HepG2 (cell line): ENCODE measurements at regions not wholly inside any gene's neighbourhood (a gene's known extent, or its start where the extent isn't known, plus 50 kb on each side); places are given as distances from the start of the nearest gene placed in this dataset.

Source experiments
- ATAC-seq: fragments of 200-7000 bp; cut with Tn5 transposase; 3 replicates; pipeline ENCODE4 v1.9.1; 2020; ENCODE audit warnings: mild to moderate bottlenecking, moderate library complexity
- BruUV-seq: library from RNA; stranded (reverse); fragments of 400-500 nt; replicated peaks from 2 replicates; lab custom pipeline; 2021; lab: Mats Ljungman, UMichigan
- CTCF ChIA-PET: fragments of 300-600 bp; formaldehyde crosslinking; extraction: SDS; loops from one replicate; lab custom pipeline; 2021; ENCODE audit warnings: low total read pairs, inconsistent platforms, low intra/inter-chr PET ratio; lab: Yijun Ruan, JAX
- POLR2A ChIA-PET: fragments of 350-600 bp; sonication (Branson Sonifier 250); formaldehyde crosslinking; loops from one replicate; lab custom pipeline; 2020; ENCODE audit warnings: antibody characterized with exemption, inconsistent platforms; lab: Yijun Ruan, JAX
- DNase-seq: peaks from one replicate; pipeline ENCODE4 v3.0.0-alpha.2; 2015; ENCODE audit warnings: low spot score
- FAIRE-seq: peaks from 3 replicates; lab custom pipeline; 2011; peaks lifted over from hg19 to GRCh38; lab: Jason Lieb, UNC
- H2AFZ ChIP-seq: one replicate; pipeline ENCODE4 v1.6.1; 2011; ENCODE audit warnings: low read length, inconsistent platforms
- H3K27ac ChIP-seq: fragments of 300-600 bp; 3 replicates; pipeline ENCODE4 v1.8.0; 2011; ENCODE audit warnings: mixed run types, mild to moderate bottlenecking, mixed read lengths, low read length, inconsistent platforms; ENCODE audit not compliant: insufficient read depth; ENCODE audit errors: extremely low read length
- H3K27me3 ChIP-seq, 2 experiments: fragments of 200-600 bp in 1 of 2; 2 replicates in 1 of 2; 3 replicates in 1 of 2; pipeline versions ENCODE4 v1.6.0 to v1.8.0; 2011; ENCODE audit warnings: low read length in 2 of 2, mild to moderate bottlenecking in 2 of 2, moderate library complexity in 2 of 2, inconsistent platforms in 1 of 2; ENCODE audit not compliant: insufficient read depth in 2 of 2, control insufficient read depth in 1 of 2
- H3K36me3 ChIP-seq, 2 experiments: fragments of 200-600 bp in 1 of 2; replicated peaks in 1 of 2; 2 replicates in 1 of 2; 3 replicates in 1 of 2; pipeline versions ENCODE4 v1.5.1 to v1.8.0; 2011; ENCODE audit warnings: low read length in 2 of 2, inconsistent platforms in 1 of 2; ENCODE audit not compliant: insufficient read depth in 2 of 2, control insufficient read depth in 1 of 2
- H3K4me1 ChIP-seq: 2 replicates; pipeline ENCODE4 v1.5.1; 2012; ENCODE audit warnings: low read length, inconsistent platforms; ENCODE audit not compliant: insufficient read depth
- H3K4me2 ChIP-seq: 2 replicates; pipeline ENCODE4 v1.6.0; 2011; ENCODE audit warnings: low read depth, low read length, inconsistent platforms
- H3K4me3 ChIP-seq, 3 experiments: fragments of 200-600 bp in 1 of 3; sonication (generic), shearing (Covaris generic) in 1 of 3; replicated peaks in 1 of 3; 2 replicates each; pipeline ENCODE4 v1.5.1; 2011 to 2016; ENCODE audit warnings: low read length in 3 of 3, inconsistent platforms in 2 of 3, low read depth in 2 of 3, mild to moderate bottlenecking in 2 of 3, control low read depth in 1 of 3, mixed read lengths in 1 of 3; ENCODE audit not compliant: insufficient read depth in 1 of 3
- H3K79me2 ChIP-seq: one replicate; pipeline ENCODE4 v1.6.1; 2011; ENCODE audit warnings: low read length, inconsistent platforms; ENCODE audit not compliant: insufficient read depth
- H3K9ac ChIP-seq: 2 replicates; pipeline ENCODE4 v1.6.0; 2011; ENCODE audit warnings: mild to moderate bottlenecking, low read depth, low read length, inconsistent platforms; ENCODE audit not compliant: insufficient read depth
- H3K9me3 ChIP-seq: 2 replicates; pipeline ENCODE4 v1.5.1; 2012; ENCODE audit warnings: mild to moderate bottlenecking, low read length
- H4K20me1 ChIP-seq: 2 replicates; pipeline ENCODE4 v1.6.0; 2011; ENCODE audit warnings: inconsistent platforms, mild to moderate bottlenecking, low read length, moderate library complexity; ENCODE audit not compliant: insufficient read depth
- GABPB1 ChIP-seq: IDR thresholded peaks from 2 replicates; pipeline ENCODE4 v1.6.1; 2016; ENCODE audit warnings: mild to moderate bottlenecking, missing genetic modification reagents, moderate library complexity, missing compliant biosample characterization
- MAFF ChIP-seq: IDR thresholded peaks from 2 replicates; pipeline ENCODE4 v1.6.1; 2011; ENCODE audit warnings: low read depth, low read length, improper control_type of control experiment
- MAFG ChIP-seq: sonication (generic); formaldehyde crosslinking; IDR thresholded peaks from 2 replicates; pipeline ENCODE4 v1.5.1; 2020; ENCODE audit warnings: mild to moderate bottlenecking, missing genetic modification reagents
- MAFK ChIP-seq, 2 experiments: IDR thresholded peaks in 1 of 2; conservative IDR thresholded peaks in 1 of 2; 2 replicates each; pipeline ENCODE4 v1.6.1; 2011; ENCODE audit warnings: improper control_type of control experiment in 2 of 2, low read length in 2 of 2
- REPIN1 ChIP-seq: sonication (generic); formaldehyde crosslinking; IDR thresholded peaks from 2 replicates; pipeline ENCODE4 v1.8.0; 2022; ENCODE audit warnings: missing genetic modification reagents, low read depth, mild to moderate bottlenecking, borderline replicate concordance
- REXO4 ChIP-seq: sonication (generic); formaldehyde crosslinking; IDR thresholded peaks from 2 replicates; pipeline ENCODE4 v1.8.0; 2022; ENCODE audit warnings: missing genetic modification reagents, mild to moderate bottlenecking, borderline replicate concordance
- RFX5 ChIP-seq: IDR thresholded peaks from 2 replicates; pipeline ENCODE4 v1.6.1; 2011; ENCODE audit warnings: low read depth, low read length, improper control_type of control experiment
- WGBS: methylation state at CpG from one replicate; pipeline ENCODE4 v1.1.6; 2017; ENCODE audit warnings: low lambda C conversion rate; 5-methylcytosine and 5-hydroxymethylcytosine counted together
- in situ Hi-C: cut with HindIII; loops from 2 replicates; pipeline ENCODE4 v1.10.0; 2017; ENCODE audit warnings: low pct_unique_long_range_greater_than_20kb; ENCODE audit not compliant: extremely low pct_ligation_motif_present
- intact Hi-C: fragments of 100-400 bp; cut with micrococcal nuclease; formaldehyde crosslinking; loops from one replicate; pipeline ENCODE4 v1.10.0; 2022; ENCODE audit not compliant: unreplicated experiment
- TF ChIP-seq, protein P1 (sequence below): sonication (generic); formaldehyde crosslinking; IDR thresholded peaks from 2 replicates; pipeline ENCODE4 v1.4.0; 2020; ENCODE audit warnings: missing genetic modification reagents
- TF ChIP-seq, protein P2 (sequence below): sonication (generic); formaldehyde crosslinking; IDR thresholded peaks from 2 replicates; pipeline ENCODE4 v1.8.0; 2022; ENCODE audit warnings: mild to moderate bottlenecking, missing genetic modification reagents; ENCODE audit not compliant: insufficient replicate concordance

DNA sequence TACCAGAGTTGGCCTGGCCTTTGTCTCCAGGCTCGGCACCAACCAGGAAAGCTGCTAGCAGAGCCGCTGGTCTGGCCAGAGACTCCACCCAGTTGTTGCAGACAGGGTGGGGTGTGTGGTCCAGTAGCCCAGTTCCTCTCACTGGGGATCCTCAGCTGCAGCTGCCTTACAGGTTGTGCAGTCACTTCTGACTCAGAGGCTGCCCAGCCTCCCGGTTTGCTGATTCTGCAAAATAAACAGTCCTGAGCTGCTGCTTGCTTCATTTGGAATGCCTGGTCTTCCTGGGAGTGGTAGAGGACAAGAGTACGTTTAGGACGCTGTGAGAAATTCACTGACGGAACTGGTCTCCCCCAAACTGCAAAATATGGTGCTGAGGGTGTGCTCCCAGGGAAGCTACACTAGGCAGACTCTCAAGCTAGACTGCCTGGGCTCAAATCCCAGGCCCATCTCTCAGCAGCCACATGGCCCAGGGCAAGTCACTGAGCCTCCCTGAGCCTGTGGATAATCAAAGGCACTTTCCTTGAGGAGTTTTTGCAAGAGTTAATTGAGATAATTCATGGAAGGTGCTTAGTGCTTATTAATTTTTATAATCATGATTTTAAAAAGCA, 246.1 kb downstream of the TFAP2C start:
- H3K27ac ChIP-seq, result no peak overlapping the region
- POLR2A ChIA-PET, result no interaction called here
- no peak overlapping the region for H3K9ac ChIP-seq
- intact Hi-C loops, result no loop called here
- no peaks in the 10 kb centered on the region for H3K36me3 ChIP-seq
- CTCF ChIA-PET, result no interaction called here
- DNase-seq (no peak), ATAC-seq (peak; percentile 45), FAIRE-seq (no peak)
- no peaks in the 10 kb centered on the region for H3K9me3 ChIP-seq
- H3K4me2 ChIP-seq, result no peak overlapping the region
- H2AFZ ChIP-seq, result no peak overlapping the region
- no TSS peak for BruUV-seq
- TF ChIP-seq RFX5 (0 out of 2 replicates have a peak, but pooled peaks have one; percentile 15), REXO4 (CRISPR knock-in tag) (no peak), MAFG (CRISPR knock-in tag) (peak; percentile 60), GABPB1 (CRISPR knock-in tag) (no peak), MAFK (conservative IDR thresholded peaks at IDR 0.05 in 1 of 2, IDR thresholded peaks at IDR 0.05 in 1 of 2; ENCODE audit: low read length in 2 of 2) (peak; percentile 97 to 98), REPIN1 (no peak), MAFF (peak; percentile 95)
- TF ChIP-seq, protein P1, sequence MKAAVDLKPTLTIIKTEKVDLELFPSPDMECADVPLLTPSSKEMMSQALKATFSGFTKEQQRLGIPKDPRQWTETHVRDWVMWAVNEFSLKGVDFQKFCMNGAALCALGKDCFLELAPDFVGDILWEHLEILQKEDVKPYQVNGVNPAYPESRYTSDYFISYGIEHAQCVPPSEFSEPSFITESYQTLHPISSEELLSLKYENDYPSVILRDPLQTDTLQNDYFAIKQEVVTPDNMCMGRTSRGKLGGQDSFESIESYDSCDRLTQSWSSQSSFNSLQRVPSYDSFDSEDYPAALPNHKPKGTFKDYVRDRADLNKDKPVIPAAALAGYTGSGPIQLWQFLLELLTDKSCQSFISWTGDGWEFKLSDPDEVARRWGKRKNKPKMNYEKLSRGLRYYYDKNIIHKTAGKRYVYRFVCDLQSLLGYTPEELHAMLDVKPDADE (CRISPR knock-in tag), result no peak
- TF ChIP-seq, protein P2, sequence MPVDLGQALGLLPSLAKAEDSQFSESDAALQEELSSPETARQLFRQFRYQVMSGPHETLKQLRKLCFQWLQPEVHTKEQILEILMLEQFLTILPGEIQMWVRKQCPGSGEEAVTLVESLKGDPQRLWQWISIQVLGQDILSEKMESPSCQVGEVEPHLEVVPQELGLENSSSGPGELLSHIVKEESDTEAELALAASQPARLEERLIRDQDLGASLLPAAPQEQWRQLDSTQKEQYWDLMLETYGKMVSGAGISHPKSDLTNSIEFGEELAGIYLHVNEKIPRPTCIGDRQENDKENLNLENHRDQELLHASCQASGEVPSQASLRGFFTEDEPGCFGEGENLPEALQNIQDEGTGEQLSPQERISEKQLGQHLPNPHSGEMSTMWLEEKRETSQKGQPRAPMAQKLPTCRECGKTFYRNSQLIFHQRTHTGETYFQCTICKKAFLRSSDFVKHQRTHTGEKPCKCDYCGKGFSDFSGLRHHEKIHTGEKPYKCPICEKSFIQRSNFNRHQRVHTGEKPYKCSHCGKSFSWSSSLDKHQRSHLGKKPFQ, result no peak
- peaks cover 2 to 38% of the 10 kb centered on the region in 2 experiments for H3K27me3 ChIP-seq
- in situ Hi-C loops, result no loop called here
- WGBS, result 2% methylated on average over 6 of the region's 6 CpGs
- H4K20me1 ChIP-seq, result no peaks in the 10 kb centered on the region
- no peaks in the 10 kb centered on the region for H3K79me2 ChIP-seq
- H3K4me3 ChIP-seq, result no peak overlapping the region
- no peaks in the 10 kb centered on the region for H3K4me1 ChIP-seq
